Heart left ventricle (tissue), 13 donors: ENCODE measurements at regions not wholly inside any gene's neighbourhood (a gene's known extent, or its start where the extent isn't known, plus 50 kb on each side); places are given as distances from the start of the nearest gene placed in this dataset.

ENCODE experiments used
- POLR2A ChIP-seq, 2 donors: fragments of 450-650 bp; IDR thresholded peaks; one replicate each; pipeline ENCODE4 v1.6.1; 2017; ENCODE audit warnings: antibody characterized with exemption in 2 of 2, mild to moderate bottlenecking in 2 of 2, moderate library complexity in 2 of 2
- TF ChIP-seq, protein P1 (sequence below), 12 donors: fragments of 200-600 bp; sonication (generic) in 4 of 12; IDR thresholded peaks; one replicate each; pipeline versions ENCODE4 v1.5.0 to v1.8.0; 2018 to 2022; ENCODE audit warnings: antibody characterized with exemption in 12 of 12, mild to moderate bottlenecking in 5 of 12
- donor health status: ischemic (EF 13 %, LVEDD 7.1; RV severe dilation, severe dysfunction).
- donor health status: DM: no; HTN: yes; CAD: no.
- donor health status: DM: no; HTN: no; CAD: no.
- donor health status: ischemic (EF 25% LVEDD 6.9; RV normal size, moderate dysfunction).
- donor health status: ischemic (EF 25% LVEDD 5.7; RV mildly dilated, moderate dysfunction).
- donor health status: ischemic (EF 35%, LVEDD 5.7; RV mildly dilated, moderate dysfunction).
- donor health status: nonischemic (EF 11% LVEDD 7.7; RV severe dilation, severe dysfunction).
- donor health status: DM: yes; HTN: yes; CAD: no.
- donor health status: PGD.
- donor health status: ischemic (EF 29% LVEDD 5.4; RV normal size, mild dysfunction).
- donor health status: nonischemic (EF 23%, LVEDD 6.1; RV moderate dilation, normal function).

DNA sequence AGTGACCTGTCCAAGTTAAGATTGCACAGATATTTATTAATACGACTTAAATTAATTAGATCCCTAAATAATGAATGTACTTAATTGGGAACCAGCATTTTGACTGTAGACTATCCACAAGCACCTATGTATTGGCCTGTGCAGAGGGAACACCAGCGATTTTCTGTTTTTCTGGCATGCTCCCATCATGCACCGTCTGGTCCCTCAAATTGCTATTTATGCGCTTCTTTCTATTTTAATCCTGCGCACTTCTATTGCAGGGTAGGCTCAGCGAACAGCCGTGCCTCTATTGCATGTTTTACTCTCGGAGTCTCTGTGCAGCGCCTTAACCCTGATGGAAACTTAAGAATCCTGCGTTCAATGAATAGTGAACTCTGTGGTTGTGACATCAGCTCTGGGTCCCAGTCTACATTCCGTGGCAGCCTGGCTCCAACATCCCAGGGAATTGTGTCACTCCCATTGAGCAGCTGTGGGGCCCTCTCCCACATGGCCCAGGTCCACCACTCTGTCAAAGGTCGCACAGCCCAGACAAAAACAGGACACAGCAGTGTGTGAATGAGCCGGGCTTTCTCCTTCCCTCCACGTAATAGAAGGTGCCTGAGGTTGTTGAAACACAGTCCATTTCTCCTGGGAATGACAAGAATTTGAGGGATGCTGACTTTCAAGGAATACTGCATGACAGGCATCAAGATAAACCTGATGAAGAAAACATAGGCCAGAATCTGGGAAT is 239.7 kb upstream of the KLF6 start:
- TF ChIP-seq, protein P1, sequence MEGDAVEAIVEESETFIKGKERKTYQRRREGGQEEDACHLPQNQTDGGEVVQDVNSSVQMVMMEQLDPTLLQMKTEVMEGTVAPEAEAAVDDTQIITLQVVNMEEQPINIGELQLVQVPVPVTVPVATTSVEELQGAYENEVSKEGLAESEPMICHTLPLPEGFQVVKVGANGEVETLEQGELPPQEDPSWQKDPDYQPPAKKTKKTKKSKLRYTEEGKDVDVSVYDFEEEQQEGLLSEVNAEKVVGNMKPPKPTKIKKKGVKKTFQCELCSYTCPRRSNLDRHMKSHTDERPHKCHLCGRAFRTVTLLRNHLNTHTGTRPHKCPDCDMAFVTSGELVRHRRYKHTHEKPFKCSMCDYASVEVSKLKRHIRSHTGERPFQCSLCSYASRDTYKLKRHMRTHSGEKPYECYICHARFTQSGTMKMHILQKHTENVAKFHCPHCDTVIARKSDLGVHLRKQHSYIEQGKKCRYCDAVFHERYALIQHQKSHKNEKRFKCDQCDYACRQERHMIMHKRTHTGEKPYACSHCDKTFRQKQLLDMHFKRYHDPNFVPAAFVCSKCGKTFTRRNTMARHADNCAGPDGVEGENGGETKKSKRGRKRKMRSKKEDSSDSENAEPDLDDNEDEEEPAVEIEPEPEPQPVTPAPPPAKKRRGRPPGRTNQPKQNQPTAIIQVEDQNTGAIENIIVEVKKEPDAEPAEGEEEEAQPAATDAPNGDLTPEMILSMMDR (IDR thresholded peaks at IDR 0.05): no peak
- TF ChIP-seq POLR2A (IDR thresholded peaks at IDR 0.05): no peak
